ENCODE measurements at regions not wholly inside any gene's neighbourhood (a gene's known extent, or its start where the extent isn't known, plus 50 kb on each side); places are given as distances from the start of the nearest gene placed in this dataset.

DNA sequence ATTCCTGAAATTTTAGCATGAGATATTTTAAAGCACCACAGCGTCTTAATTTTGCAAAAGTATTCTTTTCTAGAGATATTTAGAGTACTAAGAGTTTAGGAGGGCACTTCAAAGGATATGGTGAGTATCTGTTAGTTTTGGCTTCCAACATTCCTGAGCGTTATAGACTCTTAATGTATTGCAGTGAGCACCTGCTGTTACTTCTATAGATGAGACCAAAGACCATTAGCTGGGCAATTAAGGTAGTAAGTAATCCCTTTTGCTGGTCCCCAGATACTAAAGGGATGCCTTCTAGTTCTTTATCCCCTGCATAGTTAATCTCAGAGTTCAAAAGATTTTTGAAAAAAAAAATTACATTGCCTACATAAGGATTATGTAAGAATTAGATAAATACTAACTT lies 975.6 kb downstream of the GALC start (continued):
- TF ChIP-seq, protein P1, sequence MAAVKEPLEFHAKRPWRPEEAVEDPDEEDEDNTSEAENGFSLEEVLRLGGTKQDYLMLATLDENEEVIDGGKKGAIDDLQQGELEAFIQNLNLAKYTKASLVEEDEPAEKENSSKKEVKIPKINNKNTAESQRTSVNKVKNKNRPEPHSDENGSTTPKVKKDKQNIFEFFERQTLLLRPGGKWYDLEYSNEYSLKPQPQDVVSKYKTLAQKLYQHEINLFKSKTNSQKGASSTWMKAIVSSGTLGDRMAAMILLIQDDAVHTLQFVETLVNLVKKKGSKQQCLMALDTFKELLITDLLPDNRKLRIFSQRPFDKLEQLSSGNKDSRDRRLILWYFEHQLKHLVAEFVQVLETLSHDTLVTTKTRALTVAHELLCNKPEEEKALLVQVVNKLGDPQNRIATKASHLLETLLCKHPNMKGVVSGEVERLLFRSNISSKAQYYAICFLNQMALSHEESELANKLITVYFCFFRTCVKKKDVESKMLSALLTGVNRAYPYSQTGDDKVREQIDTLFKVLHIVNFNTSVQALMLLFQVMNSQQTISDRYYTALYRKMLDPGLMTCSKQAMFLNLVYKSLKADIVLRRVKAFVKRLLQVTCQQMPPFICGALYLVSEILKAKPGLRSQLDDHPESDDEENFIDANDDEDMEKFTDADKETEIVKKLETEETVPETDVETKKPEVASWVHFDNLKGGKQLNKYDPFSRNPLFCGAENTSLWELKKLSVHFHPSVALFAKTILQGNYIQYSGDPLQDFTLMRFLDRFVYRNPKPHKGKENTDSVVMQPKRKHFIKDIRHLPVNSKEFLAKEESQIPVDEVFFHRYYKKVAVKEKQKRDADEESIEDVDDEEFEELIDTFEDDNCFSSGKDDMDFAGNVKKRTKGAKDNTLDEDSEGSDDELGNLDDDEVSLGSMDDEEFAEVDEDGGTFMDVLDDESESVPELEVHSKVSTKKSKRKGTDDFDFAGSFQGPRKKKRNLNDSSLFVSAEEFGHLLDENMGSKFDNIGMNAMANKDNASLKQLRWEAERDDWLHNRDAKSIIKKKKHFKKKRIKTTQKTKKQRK (IDR thresholded peaks at IDR 0.05; ENCODE audit: low read depth, low read length) = no peak
- no peak for TF ChIP-seq RUNX3 (IDR thresholded peaks at IDR 0.05; ENCODE audit: low read length)
- no peak for TF ChIP-seq BACH1 (IDR thresholded peaks at IDR 0.05; ENCODE audit: borderline replicate concordance)
- TF ChIP-seq SUZ12 (IDR thresholded peaks at IDR 0.05; ENCODE audit: unreplicated experiment) = no peak
- TF ChIP-seq ZNF622 (IDR thresholded peaks at IDR 0.05) = no peak
- TF ChIP-seq, protein P2, sequence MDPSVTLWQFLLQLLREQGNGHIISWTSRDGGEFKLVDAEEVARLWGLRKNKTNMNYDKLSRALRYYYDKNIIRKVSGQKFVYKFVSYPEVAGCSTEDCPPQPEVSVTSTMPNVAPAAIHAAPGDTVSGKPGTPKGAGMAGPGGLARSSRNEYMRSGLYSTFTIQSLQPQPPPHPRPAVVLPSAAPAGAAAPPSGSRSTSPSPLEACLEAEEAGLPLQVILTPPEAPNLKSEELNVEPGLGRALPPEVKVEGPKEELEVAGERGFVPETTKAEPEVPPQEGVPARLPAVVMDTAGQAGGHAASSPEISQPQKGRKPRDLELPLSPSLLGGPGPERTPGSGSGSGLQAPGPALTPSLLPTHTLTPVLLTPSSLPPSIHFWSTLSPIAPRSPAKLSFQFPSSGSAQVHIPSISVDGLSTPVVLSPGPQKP (IDR thresholded peaks at IDR 0.05; ENCODE audit: low read depth, low read length) = no peak

DNA sequence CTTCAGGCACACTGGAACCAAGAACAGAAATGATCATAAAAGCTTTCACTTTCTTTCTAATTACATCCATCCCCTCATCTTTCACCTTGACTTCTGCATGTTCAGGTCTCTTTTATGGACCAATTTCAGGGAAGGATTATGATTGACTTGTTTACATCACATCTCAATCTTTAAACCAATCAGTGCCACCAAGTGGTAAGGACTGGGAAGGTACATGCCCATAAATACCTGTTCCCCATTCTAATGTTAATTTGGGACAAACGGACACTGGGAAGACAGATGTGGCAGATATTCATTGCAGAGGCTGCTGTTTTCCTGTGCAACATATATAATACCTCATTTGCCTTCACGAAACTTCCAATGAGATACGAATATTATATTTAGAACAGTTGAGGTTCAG lies 978.1 kb downstream of the GALC start:
- no peak for FAIRE-seq
- TF ChIP-seq NFXL1 (IDR thresholded peaks at IDR 0.05; ENCODE audit: borderline replicate concordance) (no peak), HDAC2 (IDR thresholded peaks at IDR 0.05) (no peak), IKZF1 (conservative IDR thresholded peaks at IDR 0.05) (no peak), ZBED1 (IDR thresholded peaks at IDR 0.05; ENCODE audit: borderline replicate concordance) (no peak), SREBF1 (IDR thresholded peaks at IDR 0.05; ENCODE audit: low read length) (no peak), MYB (IDR thresholded peaks at IDR 0.05; ENCODE audit: borderline replicate concordance, low read depth, low read length) (no peak), TAF1 (IDR thresholded peaks at IDR 0.05; ENCODE audit: borderline replicate concordance, low read depth, low read length) (no peak)
- TF ChIP-seq, protein P3, sequence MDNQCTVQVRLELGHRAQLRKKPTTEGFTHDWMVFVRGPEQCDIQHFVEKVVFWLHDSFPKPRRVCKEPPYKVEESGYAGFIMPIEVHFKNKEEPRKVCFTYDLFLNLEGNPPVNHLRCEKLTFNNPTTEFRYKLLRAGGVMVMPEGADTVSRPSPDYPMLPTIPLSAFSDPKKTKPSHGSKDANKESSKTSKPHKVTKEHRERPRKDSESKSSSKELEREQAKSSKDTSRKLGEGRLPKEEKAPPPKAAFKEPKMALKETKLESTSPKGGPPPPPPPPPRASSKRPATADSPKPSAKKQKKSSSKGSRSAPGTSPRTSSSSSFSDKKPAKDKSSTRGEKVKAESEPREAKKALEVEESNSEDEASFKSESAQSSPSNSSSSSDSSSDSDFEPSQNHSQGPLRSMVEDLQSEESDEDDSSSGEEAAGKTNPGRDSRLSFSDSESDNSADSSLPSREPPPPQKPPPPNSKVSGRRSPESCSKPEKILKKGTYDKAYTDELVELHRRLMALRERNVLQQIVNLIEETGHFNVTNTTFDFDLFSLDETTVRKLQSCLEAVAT (IDR thresholded peaks at IDR 0.05) = no peak
- TF ChIP-seq, protein P4, sequence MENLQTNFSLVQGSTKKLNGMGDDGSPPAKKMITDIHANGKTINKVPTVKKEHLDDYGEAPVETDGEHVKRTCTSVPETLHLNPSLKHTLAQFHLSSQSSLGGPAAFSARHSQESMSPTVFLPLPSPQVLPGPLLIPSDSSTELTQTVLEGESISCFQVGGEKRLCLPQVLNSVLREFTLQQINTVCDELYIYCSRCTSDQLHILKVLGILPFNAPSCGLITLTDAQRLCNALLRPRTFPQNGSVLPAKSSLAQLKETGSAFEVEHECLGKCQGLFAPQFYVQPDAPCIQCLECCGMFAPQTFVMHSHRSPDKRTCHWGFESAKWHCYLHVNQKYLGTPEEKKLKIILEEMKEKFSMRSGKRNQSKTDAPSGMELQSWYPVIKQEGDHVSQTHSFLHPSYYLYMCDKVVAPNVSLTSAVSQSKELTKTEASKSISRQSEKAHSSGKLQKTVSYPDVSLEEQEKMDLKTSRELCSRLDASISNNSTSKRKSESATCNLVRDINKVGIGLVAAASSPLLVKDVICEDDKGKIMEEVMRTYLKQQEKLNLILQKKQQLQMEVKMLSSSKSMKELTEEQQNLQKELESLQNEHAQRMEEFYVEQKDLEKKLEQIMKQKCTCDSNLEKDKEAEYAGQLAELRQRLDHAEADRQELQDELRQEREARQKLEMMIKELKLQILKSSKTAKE (IDR thresholded peaks at IDR 0.05; ENCODE audit: low read depth, poor library complexity, severe bottlenecking) = no peak
- TF ChIP-seq, protein P5, sequence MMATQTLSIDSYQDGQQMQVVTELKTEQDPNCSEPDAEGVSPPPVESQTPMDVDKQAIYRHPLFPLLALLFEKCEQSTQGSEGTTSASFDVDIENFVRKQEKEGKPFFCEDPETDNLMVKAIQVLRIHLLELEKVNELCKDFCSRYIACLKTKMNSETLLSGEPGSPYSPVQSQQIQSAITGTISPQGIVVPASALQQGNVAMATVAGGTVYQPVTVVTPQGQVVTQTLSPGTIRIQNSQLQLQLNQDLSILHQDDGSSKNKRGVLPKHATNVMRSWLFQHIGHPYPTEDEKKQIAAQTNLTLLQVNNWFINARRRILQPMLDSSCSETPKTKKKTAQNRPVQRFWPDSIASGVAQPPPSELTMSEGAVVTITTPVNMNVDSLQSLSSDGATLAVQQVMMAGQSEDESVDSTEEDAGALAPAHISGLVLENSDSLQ (IDR thresholded peaks at IDR 0.05) = no peak

More for the DNA sequence above, 978.1 kb downstream of the GALC start:
- BruUV-seq (replicated peaks) = no TSS peak
- CTCF ChIA-PET = interaction anchor here (1.1 kb wide), 1 partner anchor 21 kb away, joined by 3 read pairs; no protein-coding TSS in a partner anchor
- no peak overlapping the region for H3K9ac ChIP-seq (ENCODE audit: control insufficient read depth, insufficient read depth, low read length)
- no peaks in the 10 kb centered on the region for H3K27me3 ChIP-seq (replicated peaks in 1 of 2; ENCODE audit: control insufficient read depth in 2 of 2, insufficient read depth in 2 of 2, low read length in 1 of 2)
- no peaks in the 10 kb centered on the region for H3K36me3 ChIP-seq (ENCODE audit: control insufficient read depth in 2 of 2, insufficient read depth in 2 of 2, low read length in 1 of 2)
- no peak overlapping the region for H3K4me2 ChIP-seq (ENCODE audit: control insufficient read depth, insufficient read depth)
- H3K4me3 ChIP-seq = no peak overlapping the region
- H3K9me3 ChIP-seq (replicated peaks; ENCODE audit: control insufficient read depth, insufficient read depth, low read length) = no peaks in the 10 kb centered on the region
- no peaks in the 10 kb centered on the region for H4K20me1 ChIP-seq (ENCODE audit: control insufficient read depth, insufficient read depth)
- H3K4me1 ChIP-seq (ENCODE audit: control insufficient read depth, insufficient read depth, low read length) = no peaks in the 10 kb centered on the region
- in situ Hi-C loops (cut with MboI) = no loop called here
- H3K79me2 ChIP-seq (ENCODE audit: control insufficient read depth, insufficient read depth, low read length) = no peaks in the 10 kb centered on the region
- no peak overlapping the region for H2AFZ ChIP-seq (ENCODE audit: control insufficient read depth, low read depth, low read length)
- ATAC-seq (no peak), DNase-seq (ENCODE audit: low read depth, low spot score) (no peak)
- SMC1A ChIA-PET (ENCODE audit: uncharacterized antibody, unreplicated experiment) = no interaction called here
- no peak overlapping the region for H3K27ac ChIP-seq (ENCODE audit: control insufficient read depth, insufficient read depth)
- intact Hi-C loops (cut with micrococcal nuclease; ENCODE audit: unreplicated experiment) = no loop called here
- 40% methylated on average over 3 of the region's 3 CpGs for WGBS (ENCODE audit: insufficient coverage, insufficient replicate concordance, low lambda C conversion rate, missing lambda C conversion rate)
- POLR2A ChIA-PET = no interaction called here
- RAD21 ChIA-PET (ENCODE audit: unreplicated experiment) = interaction anchor here (0.6 kb wide), 1 partner anchor 99 kb away, joined by 3 read pairs; no protein-coding TSS in a partner anchor
